ENCODE measurements at regions not wholly inside any gene's neighbourhood (a gene's known extent, or its start where the extent isn't known, plus 50 kb on each side); places are given as distances from the start of the nearest gene placed in this dataset.

DNA sequence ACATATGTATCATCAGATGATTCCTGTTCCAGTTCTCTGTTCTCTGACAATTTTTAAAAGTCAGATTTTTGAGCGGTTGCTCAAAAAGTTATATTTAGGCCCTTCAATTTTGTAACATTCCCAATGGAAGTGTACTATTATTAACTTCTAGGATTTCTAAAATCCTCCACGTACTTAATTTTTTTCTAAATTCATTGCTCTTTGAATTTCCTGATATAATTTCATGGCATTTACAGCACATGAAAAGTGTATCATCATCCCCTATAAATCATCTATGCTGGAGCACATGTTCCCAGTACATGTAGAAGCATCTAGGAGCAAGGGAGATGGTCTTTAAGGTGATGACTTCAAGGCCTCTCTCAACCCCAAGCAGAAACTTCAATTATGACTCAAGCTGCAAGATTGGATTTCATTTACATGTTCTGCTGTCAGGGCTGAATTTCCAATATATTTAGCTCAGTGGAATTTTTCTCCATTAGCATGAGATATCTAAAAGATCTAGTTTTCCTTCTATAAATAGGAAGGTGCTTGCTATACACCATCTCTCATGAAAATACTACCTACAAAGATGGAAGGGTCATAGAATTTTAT, 392.8 kb upstream of the MIR17HG start:
- TF ChIP-seq, protein P1, sequence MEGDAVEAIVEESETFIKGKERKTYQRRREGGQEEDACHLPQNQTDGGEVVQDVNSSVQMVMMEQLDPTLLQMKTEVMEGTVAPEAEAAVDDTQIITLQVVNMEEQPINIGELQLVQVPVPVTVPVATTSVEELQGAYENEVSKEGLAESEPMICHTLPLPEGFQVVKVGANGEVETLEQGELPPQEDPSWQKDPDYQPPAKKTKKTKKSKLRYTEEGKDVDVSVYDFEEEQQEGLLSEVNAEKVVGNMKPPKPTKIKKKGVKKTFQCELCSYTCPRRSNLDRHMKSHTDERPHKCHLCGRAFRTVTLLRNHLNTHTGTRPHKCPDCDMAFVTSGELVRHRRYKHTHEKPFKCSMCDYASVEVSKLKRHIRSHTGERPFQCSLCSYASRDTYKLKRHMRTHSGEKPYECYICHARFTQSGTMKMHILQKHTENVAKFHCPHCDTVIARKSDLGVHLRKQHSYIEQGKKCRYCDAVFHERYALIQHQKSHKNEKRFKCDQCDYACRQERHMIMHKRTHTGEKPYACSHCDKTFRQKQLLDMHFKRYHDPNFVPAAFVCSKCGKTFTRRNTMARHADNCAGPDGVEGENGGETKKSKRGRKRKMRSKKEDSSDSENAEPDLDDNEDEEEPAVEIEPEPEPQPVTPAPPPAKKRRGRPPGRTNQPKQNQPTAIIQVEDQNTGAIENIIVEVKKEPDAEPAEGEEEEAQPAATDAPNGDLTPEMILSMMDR (IDR thresholded peaks at IDR 0.05; ENCODE audit: low read depth, low read length, missing input control): no peak
- TF ChIP-seq YY1 (IDR thresholded peaks at IDR 0.05) (no peak), TAF1 (conservative IDR thresholded peaks at IDR 0.05) (no peak), RXRA (IDR thresholded peaks at IDR 0.05) (no peak), SP1 (IDR thresholded peaks at IDR 0.05) (no peak)
- TF ChIP-seq, protein P2, sequence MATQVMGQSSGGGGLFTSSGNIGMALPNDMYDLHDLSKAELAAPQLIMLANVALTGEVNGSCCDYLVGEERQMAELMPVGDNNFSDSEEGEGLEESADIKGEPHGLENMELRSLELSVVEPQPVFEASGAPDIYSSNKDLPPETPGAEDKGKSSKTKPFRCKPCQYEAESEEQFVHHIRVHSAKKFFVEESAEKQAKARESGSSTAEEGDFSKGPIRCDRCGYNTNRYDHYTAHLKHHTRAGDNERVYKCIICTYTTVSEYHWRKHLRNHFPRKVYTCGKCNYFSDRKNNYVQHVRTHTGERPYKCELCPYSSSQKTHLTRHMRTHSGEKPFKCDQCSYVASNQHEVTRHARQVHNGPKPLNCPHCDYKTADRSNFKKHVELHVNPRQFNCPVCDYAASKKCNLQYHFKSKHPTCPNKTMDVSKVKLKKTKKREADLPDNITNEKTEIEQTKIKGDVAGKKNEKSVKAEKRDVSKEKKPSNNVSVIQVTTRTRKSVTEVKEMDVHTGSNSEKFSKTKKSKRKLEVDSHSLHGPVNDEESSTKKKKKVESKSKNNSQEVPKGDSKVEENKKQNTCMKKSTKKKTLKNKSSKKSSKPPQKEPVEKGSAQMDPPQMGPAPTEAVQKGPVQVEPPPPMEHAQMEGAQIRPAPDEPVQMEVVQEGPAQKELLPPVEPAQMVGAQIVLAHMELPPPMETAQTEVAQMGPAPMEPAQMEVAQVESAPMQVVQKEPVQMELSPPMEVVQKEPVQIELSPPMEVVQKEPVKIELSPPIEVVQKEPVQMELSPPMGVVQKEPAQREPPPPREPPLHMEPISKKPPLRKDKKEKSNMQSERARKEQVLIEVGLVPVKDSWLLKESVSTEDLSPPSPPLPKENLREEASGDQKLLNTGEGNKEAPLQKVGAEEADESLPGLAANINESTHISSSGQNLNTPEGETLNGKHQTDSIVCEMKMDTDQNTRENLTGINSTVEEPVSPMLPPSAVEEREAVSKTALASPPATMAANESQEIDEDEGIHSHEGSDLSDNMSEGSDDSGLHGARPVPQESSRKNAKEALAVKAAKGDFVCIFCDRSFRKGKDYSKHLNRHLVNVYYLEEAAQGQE (IDR thresholded peaks at IDR 0.05): no peak
- TF ChIP-seq, protein P3, sequence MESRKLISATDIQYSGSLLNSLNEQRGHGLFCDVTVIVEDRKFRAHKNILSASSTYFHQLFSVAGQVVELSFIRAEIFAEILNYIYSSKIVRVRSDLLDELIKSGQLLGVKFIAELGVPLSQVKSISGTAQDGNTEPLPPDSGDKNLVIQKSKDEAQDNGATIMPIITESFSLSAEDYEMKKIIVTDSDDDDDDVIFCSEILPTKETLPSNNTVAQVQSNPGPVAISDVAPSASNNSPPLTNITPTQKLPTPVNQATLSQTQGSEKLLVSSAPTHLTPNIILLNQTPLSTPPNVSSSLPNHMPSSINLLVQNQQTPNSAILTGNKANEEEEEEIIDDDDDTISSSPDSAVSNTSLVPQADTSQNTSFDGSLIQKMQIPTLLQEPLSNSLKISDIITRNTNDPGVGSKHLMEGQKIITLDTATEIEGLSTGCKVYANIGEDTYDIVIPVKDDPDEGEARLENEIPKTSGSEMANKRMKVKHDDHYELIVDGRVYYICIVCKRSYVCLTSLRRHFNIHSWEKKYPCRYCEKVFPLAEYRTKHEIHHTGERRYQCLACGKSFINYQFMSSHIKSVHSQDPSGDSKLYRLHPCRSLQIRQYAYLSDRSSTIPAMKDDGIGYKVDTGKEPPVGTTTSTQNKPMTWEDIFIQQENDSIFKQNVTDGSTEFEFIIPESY (IDR thresholded peaks at IDR 0.05): no peak

Measured in liver (tissue), 3 donors.